BJ (cell line): ENCODE measurements at regions not wholly inside any gene's neighbourhood (a gene's known extent, or its start where the extent isn't known, plus 50 kb on each side); places are given as distances from the start of the nearest gene placed in this dataset.
"Not testable (repeated sequence)": the region's sequence is repeated elsewhere in the genome, so short reads cannot be mapped to it uniquely, and the experiment has no call there.

Source experiments
- CTCF ChIA-PET: fragments of 350-600 bp; formaldehyde crosslinking; extraction: SDS; loops from one replicate; lab custom pipeline; 2021; ENCODE audit warnings: antibody characterized with exemption, inconsistent platforms; lab: Yijun Ruan, JAX
- POLR2A ChIA-PET: fragments of 300-600 bp; sonication (Branson Sonifier 250); formaldehyde crosslinking; extraction: SDS; loops from one replicate; lab custom pipeline; 2021; ENCODE audit warnings: antibody characterized with exemption; lab: Charles Lee
- DNase-seq: peaks from one replicate; pipeline ENCODE4 v3.0.0-alpha.2; 2011; ENCODE audit warnings: low read depth
- H3K27me3 ChIP-seq: 2 replicates; pipeline ENCODE4 v1.6.0; 2011; ENCODE audit warnings: low read length; ENCODE audit not compliant: control insufficient read depth, insufficient read depth
- H3K36me3 ChIP-seq: 2 replicates; pipeline ENCODE4 v1.5.1; 2011; ENCODE audit warnings: low read length; ENCODE audit not compliant: control insufficient read depth, insufficient read depth
- H3K4me3 ChIP-seq: 2 replicates; pipeline ENCODE4 v1.5.1; 2011; ENCODE audit warnings: low read depth, mild to moderate bottlenecking, control low read depth, low read length
- TF ChIP-seq, protein P1 (sequence below): IDR thresholded peaks from 2 replicates; pipeline ENCODE4 v1.5.1; 2011; ENCODE audit warnings: low read depth, mild to moderate bottlenecking, control low read depth, inconsistent platforms, low read length, moderate library complexity; ENCODE audit not compliant: insufficient read depth

DNA sequence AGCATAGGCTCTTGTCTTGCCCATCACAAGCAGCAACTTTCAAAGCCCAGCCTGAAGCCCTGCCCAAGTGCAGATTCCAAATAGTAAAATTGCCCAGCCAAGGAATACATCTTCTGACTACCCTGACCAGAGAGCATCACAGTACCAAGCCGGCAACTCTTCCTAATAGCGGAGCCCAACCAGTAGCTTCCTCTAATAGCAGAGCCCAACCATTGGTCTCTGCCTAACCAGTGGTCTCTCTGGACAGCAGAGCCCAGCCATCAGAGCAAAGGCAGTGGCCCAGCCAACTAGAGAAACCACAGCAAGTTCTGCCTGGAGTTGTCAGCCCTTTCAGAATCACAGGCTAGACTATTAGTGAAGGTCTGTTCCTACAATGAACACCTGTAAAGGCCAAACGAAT, 285.6 kb downstream of the HGF start:
- ChIA-PET POLR2A (no interaction called here), CTCF (interaction anchor here (0.7 to 4.3 kb wide), 6 partner anchors 9 to 1244 kb away, joined by 3 to 22 read pairs (median 5); no protein-coding TSS in a partner anchor)
- H3K36me3 ChIP-seq = no peaks in the 10 kb centered on the region
- H3K4me3 ChIP-seq = no peak overlapping the region
- no peaks in the 10 kb centered on the region for H3K27me3 ChIP-seq
- TF ChIP-seq, protein P1, sequence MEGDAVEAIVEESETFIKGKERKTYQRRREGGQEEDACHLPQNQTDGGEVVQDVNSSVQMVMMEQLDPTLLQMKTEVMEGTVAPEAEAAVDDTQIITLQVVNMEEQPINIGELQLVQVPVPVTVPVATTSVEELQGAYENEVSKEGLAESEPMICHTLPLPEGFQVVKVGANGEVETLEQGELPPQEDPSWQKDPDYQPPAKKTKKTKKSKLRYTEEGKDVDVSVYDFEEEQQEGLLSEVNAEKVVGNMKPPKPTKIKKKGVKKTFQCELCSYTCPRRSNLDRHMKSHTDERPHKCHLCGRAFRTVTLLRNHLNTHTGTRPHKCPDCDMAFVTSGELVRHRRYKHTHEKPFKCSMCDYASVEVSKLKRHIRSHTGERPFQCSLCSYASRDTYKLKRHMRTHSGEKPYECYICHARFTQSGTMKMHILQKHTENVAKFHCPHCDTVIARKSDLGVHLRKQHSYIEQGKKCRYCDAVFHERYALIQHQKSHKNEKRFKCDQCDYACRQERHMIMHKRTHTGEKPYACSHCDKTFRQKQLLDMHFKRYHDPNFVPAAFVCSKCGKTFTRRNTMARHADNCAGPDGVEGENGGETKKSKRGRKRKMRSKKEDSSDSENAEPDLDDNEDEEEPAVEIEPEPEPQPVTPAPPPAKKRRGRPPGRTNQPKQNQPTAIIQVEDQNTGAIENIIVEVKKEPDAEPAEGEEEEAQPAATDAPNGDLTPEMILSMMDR = no peak
- peak; percentile 47 for DNase-seq

GRCh38 chr7:81482600-81483186, 287.2 kb downstream of the HGF start:
- no peaks in the 10 kb centered on the region for H3K27me3 ChIP-seq
- TF ChIP-seq, protein P1 = peak; percentile 47
- H3K36me3 ChIP-seq = no peaks in the 10 kb centered on the region
- CTCF ChIA-PET = interaction anchor here (0.5 to 4.3 kb wide), 16 partner anchors 8 to 1246 kb away, joined by 3 to 22 read pairs (median 4); partner anchors contain the start of gene HGF
- no peak overlapping the region for H3K4me3 ChIP-seq
- DNase-seq = no peak
- POLR2A ChIA-PET = no interaction called here

- TF ChIP-seq, protein P1 = no peak
- POLR2A ChIA-PET = no interaction called here
- Histone ChIP-seq H3K4me3 (no peak overlapping the region), H3K27me3 (no peaks in the 10 kb centered on the region), H3K36me3 (no peaks in the 10 kb centered on the region)
- CTCF ChIA-PET = interaction anchor here (1.0 to 2.5 kb wide), 3 partner anchors 9 to 22 kb away, joined by 3 to 14 read pairs (median 5); no protein-coding TSS in a partner anchor
- no peak for DNase-seq
Measured at GRCh38 chr7:81478664-81479063, 291.2 kb downstream of the HGF start.

- H3K4me3 ChIP-seq, DNase-seq, POLR2A ChIA-PET, H3K27me3 ChIP-seq, H3K36me3 ChIP-seq: not testable (repeated sequence)
- CTCF ChIA-PET = interaction anchor here (1.0 to 2.5 kb wide), 3 partner anchors 8 to 22 kb away, joined by 3 to 14 read pairs (median 5); no protein-coding TSS in a partner anchor
Measured at GRCh38 chr7:81478201-81478600, 291.6 kb downstream of the HGF start.

GRCh38 chr7:81473236-81473635, 296.6 kb downstream of the HGF start:
- no peak overlapping the region for H3K4me3 ChIP-seq
- H3K27me3 ChIP-seq = no peaks in the 10 kb centered on the region
- DNase-seq = no peak
- no peaks in the 10 kb centered on the region for H3K36me3 ChIP-seq
- TF ChIP-seq, protein P1 = no peak
- CTCF ChIA-PET = no interaction called here
- POLR2A ChIA-PET = no interaction called here
